OCI-LY7 (cell line): ENCODE measurements at regions not wholly inside any gene's neighbourhood (a gene's known extent, or its start where the extent isn't known, plus 50 kb on each side); places are given as distances from the start of the nearest gene placed in this dataset.

Experiments used
- CTCF ChIP-seq: fragments of 200-600 bp; sonication (generic); conservative IDR thresholded peaks from 2 replicates; pipeline ENCODE4 v1.5.1; 2014; ENCODE audit warnings: mild to moderate bottlenecking, antibody characterized with exemption, low read length, moderate library complexity, mixed read lengths
- EZH2phosphoT487 ChIP-seq: fragments of 200-600 bp; sonication (generic); IDR thresholded peaks from 2 replicates; pipeline ENCODE4 v1.6.1; 2018; ENCODE audit warnings: low read depth, borderline replicate concordance, mild to moderate bottlenecking, mixed run types, antibody characterized with exemption, low read length, moderate library complexity, mixed read lengths

DNA sequence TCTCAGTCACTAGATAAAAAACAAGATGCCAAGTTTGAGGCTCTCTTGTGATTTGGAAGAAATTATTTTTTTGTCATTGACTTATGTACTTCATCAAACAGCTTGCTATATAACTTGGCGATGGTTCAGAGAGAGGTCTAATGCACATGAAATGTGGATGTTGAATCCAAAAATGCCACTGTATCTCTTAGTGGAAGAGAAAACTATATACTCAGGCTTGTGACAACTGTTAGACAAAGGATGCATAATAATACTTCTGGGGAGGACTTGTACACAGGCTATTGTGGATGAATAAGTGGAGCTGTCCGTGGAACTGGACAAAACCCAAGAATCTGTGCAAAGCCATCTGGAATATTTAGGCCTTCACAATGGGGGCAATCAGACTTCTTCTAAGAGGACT, 162.9 kb upstream of the NMUR2 start:
- TF ChIP-seq CTCF (no peak), EZH2phosphoT487 (no peak)
